ENCODE measurements at regions not wholly inside any gene's neighbourhood (a gene's known extent, or its start where the extent isn't known, plus 50 kb on each side); places are given as distances from the start of the nearest gene placed in this dataset.

DNA sequence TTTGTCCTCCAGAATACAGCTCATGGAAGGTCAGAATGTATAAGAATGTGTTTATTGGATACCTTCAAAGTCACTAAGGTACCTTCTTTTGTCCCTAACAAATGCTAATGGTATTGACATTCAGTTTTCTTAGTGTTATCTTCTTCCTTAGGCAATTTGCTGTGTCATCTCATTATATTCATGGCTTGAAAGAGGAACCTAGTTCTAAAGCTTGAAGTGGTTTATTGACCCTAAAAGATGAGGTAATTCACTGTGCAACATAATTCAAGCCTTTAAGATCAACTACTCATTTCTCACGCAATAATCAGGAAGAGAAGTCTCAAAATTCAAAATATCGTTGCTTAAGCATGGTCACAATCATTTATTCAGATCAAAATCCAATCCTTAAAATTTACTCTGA is 342.7 kb upstream of the RIOK2 start:
- TF ChIP-seq SP1 (IDR thresholded peaks at IDR 0.05) (no peak), SUZ12 (IDR thresholded peaks at IDR 0.05) (no peak), L3MBTL2 (conservative IDR thresholded peaks at IDR 0.05) (no peak), HDGF (IDR thresholded peaks at IDR 0.05; ENCODE audit: borderline replicate concordance) (no peak), ZNF384 (IDR thresholded peaks at IDR 0.05) (no peak), LEF1 (IDR thresholded peaks at IDR 0.05; ENCODE audit: borderline replicate concordance) (no peak), BHLHE40 (IDR thresholded peaks at IDR 0.05; ENCODE audit: borderline replicate concordance) (no peak), ELF4 (IDR thresholded peaks at IDR 0.05) (no peak)
- TF ChIP-seq, protein P1, sequence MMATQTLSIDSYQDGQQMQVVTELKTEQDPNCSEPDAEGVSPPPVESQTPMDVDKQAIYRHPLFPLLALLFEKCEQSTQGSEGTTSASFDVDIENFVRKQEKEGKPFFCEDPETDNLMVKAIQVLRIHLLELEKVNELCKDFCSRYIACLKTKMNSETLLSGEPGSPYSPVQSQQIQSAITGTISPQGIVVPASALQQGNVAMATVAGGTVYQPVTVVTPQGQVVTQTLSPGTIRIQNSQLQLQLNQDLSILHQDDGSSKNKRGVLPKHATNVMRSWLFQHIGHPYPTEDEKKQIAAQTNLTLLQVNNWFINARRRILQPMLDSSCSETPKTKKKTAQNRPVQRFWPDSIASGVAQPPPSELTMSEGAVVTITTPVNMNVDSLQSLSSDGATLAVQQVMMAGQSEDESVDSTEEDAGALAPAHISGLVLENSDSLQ (IDR thresholded peaks at IDR 0.05): no peak
